ENCODE measurements at regions not wholly inside any gene's neighbourhood (a gene's known extent, or its start where the extent isn't known, plus 50 kb on each side); places are given as distances from the start of the nearest gene placed in this dataset.
"Not testable (repeated sequence)": the region's sequence is repeated elsewhere in the genome, so short reads cannot be mapped to it uniquely, and the experiment has no call there.

DNA sequence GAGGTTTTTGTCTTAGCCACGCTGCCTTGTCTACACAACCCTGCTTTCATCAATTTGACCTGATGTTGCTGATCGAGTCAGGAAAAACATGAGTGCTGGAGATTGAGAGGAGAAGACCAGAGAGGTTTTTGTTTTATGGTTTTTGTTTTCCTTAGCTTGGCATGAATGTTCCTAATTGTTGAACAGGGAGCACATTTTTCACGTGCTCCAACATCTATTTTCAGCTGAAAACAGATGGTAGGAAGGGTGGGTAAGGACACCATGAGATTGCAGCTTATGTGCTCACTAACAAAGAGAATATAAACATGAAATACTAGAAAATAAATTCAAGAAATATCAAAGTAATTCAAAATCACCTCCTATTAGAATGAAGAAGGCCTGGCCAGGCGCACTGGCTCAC is 79.9 kb upstream of the LMCD1 start:
- no peak for DNase-seq (ENCODE audit: low spot score)

DNA sequence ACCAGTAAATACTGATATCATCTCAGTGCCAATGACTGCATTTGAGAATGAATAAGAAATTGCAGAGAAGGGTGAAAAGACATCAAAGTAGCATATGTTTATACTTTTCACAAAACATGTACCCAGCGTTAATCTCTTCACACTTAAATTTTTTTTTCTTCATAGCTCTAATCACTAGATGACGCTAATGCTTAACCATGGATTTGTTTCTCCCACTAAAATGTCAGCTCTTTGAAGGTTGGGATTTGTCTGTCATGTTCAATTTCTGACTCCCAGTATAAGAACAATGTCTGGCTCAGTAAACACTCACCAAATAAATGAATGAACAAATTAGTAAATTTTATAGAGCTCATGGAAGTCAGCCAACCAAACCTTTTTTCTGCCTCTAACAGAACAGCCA is 78.3 kb upstream of the LMCD1 start:
- no peak for DNase-seq (ENCODE audit: low spot score)

DNA sequence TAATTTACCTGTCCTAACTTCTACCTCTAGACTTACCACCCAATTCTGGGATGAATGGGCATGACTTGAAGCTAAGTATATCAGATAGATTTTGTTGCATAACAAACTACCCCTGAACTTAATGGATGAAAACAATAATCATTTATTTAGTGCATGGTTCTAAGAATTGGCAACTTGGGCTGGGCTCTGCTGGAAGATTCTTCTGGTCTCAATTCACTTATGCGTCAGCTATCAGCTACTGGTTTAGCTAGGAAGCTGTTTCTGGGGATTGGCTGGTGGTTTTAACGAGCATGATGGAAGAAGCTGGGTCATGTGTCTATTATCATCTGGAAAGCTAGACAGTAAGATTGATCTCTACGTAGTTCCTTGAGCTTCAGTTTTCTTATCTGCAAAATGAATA is 77.3 kb upstream of the LMCD1 start:
- no peak for DNase-seq (ENCODE audit: low spot score)

DNA sequence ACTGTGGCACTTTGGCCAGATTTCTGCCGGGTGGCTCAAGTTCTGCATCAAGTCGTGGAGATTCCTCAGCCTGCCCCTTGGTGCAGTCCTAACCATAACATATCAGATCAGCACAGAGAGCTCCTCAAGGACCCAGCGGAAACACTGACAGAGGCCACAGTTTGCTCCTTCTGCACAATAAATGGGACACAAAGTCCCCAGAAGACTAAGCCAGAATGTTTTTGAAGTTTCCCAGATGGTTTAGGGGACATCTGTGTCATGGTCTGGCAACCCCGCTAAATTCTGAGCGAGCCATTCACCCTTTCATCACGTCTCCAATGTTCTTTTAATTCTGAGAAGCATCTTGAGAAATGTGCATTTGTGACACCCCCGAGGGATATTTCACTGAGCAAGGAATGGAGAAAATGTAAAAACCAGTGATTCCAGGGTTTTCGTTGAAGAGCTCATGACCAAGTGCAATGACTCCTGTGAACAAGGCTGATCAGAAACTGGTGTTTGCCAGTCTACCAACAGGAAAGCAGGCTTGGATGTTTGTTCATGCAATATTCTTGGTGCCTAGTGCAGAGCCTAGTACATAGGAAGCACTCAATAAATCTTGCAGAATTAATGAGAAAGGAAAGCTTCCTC is 64.8 kb upstream of the LMCD1 start:
- DNase-seq (ENCODE audit: low spot score), result no peak

- no peak for DNase-seq (ENCODE audit: low spot score)
These were observed 63.0 kb upstream of the LMCD1 start for GRCh38 chr3:8438507-8439079.

GRCh38 chr3:8440142-8440541 is 61.5 kb upstream of the LMCD1 start:
- not testable (repeated sequence) for DNase-seq (ENCODE audit: low spot score)

- DNase-seq (ENCODE audit: low spot score), result no peak
These were observed 59.6 kb upstream of the LMCD1 start for GRCh38 chr3:8441969-8442559.

DNA sequence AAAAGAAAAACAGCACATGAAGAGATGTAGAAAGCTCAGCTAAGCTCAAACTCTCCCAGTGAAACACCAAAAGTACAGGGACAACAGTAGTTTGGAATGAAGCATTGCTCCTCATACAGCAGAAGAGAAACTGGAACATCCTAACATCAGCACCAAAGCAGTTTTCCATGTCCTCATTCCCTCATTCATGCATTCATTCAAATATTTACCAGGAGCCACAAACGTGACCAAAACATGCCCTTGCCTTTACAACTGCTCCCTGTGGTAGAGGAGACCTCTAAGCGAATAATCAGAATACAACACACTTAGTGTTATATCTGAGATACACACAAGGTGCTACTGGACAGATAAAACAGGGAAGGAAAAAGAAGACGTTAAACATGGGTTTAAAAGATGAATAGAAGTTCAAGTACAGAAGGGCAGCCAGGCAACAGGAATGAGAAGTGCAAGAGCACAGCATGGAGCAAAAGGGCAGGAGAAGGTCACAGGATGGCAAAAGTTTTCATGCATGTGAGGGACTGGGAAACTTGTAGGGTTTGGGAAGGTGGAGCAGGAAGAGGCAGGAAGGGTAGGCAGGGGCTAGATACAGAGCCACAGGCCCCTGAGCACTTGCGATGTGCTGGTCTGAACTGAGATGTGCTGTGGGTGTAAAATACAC is 58.5 kb upstream of the LMCD1 start:
- DNase-seq (ENCODE audit: low spot score), result no peak

GRCh38 chr3:8443829-8444791 is 57.5 kb upstream of the LMCD1 start:
- DNase-seq (ENCODE audit: low spot score), result no peak

- no peak for DNase-seq (ENCODE audit: low spot score)
These were observed 56.7 kb upstream of the LMCD1 start for GRCh38 chr3:8444883-8445282.

- DNase-seq (ENCODE audit: low spot score), result no peak
These were observed 55.8 kb upstream of the LMCD1 start for GRCh38 chr3:8445861-8446260.

DNA sequence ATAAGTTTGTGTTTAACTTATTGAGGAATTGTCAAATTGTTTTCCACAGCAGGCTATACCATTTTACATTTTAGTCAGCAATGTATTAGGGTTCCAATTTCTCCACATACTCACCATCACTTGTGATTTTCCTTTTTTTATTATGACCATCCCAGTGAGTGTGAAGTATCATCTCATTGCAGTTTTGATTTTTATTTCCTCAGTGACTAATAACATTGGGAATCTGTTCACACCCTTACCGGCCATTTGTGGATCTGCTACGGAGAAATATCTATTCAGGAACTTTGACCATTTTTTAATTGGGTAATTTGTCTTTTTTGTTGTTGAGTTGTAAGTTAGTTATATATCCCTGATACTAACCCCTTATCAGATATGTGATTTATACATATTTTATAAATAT is 54.8 kb upstream of the LMCD1 start:
- no peak for DNase-seq (ENCODE audit: low spot score)

GRCh38 chr3:8450618-8451017 is 51.0 kb upstream of the LMCD1 start:
- DNase-seq (ENCODE audit: low spot score), result no peak

- no peak for DNase-seq (ENCODE audit: low spot score)
These were observed 49.9 kb upstream of the LMCD1 start for GRCh38 chr3:8451696-8452095.
